GM23338 (cell line): ENCODE measurements at regions not wholly inside any gene's neighbourhood (a gene's known extent, or its start where the extent isn't known, plus 50 kb on each side); places are given as distances from the start of the nearest gene placed in this dataset.

Source experiments
- ATAC-seq: fragments of 200-7000 bp; cut with Tn5 transposase; 3 replicates; pipeline ENCODE4 v1.9.1; 2020
- DNase-seq: peaks from one replicate; pipeline ENCODE4 v3.0.0-alpha.2; 2015; ENCODE audit warnings: low spot score
- H2AFZ ChIP-seq: fragments of 200-600 bp; sonication (generic); 2 replicates; pipeline ENCODE4 v1.8.0; 2016; ENCODE audit warnings: antibody characterized with exemption, mild to moderate bottlenecking, moderate library complexity
- H3F3A ChIP-seq: fragments of 200-600 bp; sonication (generic); replicated peaks from 2 replicates; pipeline ENCODE4 v1.8.0; 2017; ENCODE audit warnings: antibody characterized with exemption, mixed run types, low read depth
- H3K27ac ChIP-seq: fragments of 200-600 bp; sonication (generic); 2 replicates; pipeline ENCODE4 v1.6.1; 2016; ENCODE audit warnings: low read depth
- H3K27me3 ChIP-seq: fragments of 200-600 bp; sonication (generic); 2 replicates; pipeline ENCODE4 v1.8.0; 2016; ENCODE audit warnings: mild to moderate bottlenecking, mixed run types, moderate library complexity; ENCODE audit not compliant: insufficient read depth
- H3K36me3 ChIP-seq: fragments of 200-600 bp; sonication (generic); 2 replicates; pipeline ENCODE4 v1.8.0; 2016; ENCODE audit warnings: mild to moderate bottlenecking; ENCODE audit not compliant: insufficient read depth
- H3K4me1 ChIP-seq: fragments of 200-600 bp; sonication (generic); 2 replicates; pipeline ENCODE4 v1.8.0; 2016; ENCODE audit warnings: mild to moderate bottlenecking, moderate library complexity; ENCODE audit not compliant: insufficient read depth
- H3K4me2 ChIP-seq: fragments of 200-600 bp; sonication (generic); 2 replicates; pipeline ENCODE4 v1.7.1; 2017; ENCODE audit warnings: mixed run types
- H3K4me3 ChIP-seq: fragments of 200-600 bp; sonication (generic); 2 replicates; pipeline ENCODE4 v1.6.1; 2016; ENCODE audit warnings: mixed run types
- H3K79me2 ChIP-seq: fragments of 200-600 bp; sonication (generic); replicated peaks from 2 replicates; pipeline ENCODE4 v1.8.0; 2017; ENCODE audit warnings: mild to moderate bottlenecking; ENCODE audit not compliant: insufficient read depth
- H3K9me2 ChIP-seq: fragments of 200-600 bp; sonication (generic); 2 replicates; pipeline ENCODE4 v1.8.0; 2017; ENCODE audit not compliant: insufficient read depth
- H4K20me1 ChIP-seq: fragments of 200-600 bp; sonication (generic); replicated peaks from 2 replicates; pipeline ENCODE4 v1.8.0; 2017; ENCODE audit warnings: mild to moderate bottlenecking; ENCODE audit not compliant: insufficient read depth
- H3K27ac Mint-ChIP-seq: 2 replicates; pipeline ENCODE4 v1.8.0; 2020; ENCODE audit warnings: inconsistent platforms, mild to moderate bottlenecking, moderate library complexity, mixed read lengths
- H3K27me3 Mint-ChIP-seq: 3 replicates; pipeline ENCODE4 v1.8.0; 2022; ENCODE audit warnings: low read depth, mild to moderate bottlenecking, moderate library complexity, mixed read lengths, inconsistent platforms; ENCODE audit not compliant: insufficient read depth, poor library complexity
- H3K36me3 Mint-ChIP-seq: 3 replicates; pipeline ENCODE4 v1.8.0; 2021; ENCODE audit warnings: low read depth, mild to moderate bottlenecking, inconsistent platforms, moderate library complexity, mixed read lengths
- H3K4me1 Mint-ChIP-seq: 3 replicates; pipeline ENCODE4 v1.8.0; 2020; ENCODE audit warnings: mild to moderate bottlenecking, inconsistent platforms, mixed read lengths
- H3K4me3 Mint-ChIP-seq: 3 replicates; pipeline ENCODE4 v1.8.0; 2021; ENCODE audit warnings: moderate library complexity, mild to moderate bottlenecking, inconsistent platforms, mixed read lengths
- H3K9me3 Mint-ChIP-seq: 3 replicates; pipeline ENCODE4 v1.8.0; 2020; ENCODE audit warnings: moderate library complexity, mild to moderate bottlenecking, inconsistent platforms, mixed read lengths
- CREB1 ChIP-seq: fragments of 250-450 bp; sonication (Bioruptor Pico); IDR thresholded peaks from 2 replicates; pipeline ENCODE4 v1.5.0; 2020; ENCODE audit warnings: low read depth, mild to moderate bottlenecking, moderate library complexity
- EZH2phosphoT487 ChIP-seq: fragments of 200-600 bp; sonication (generic); IDR thresholded peaks from one replicate; pipeline ENCODE4 v1.8.1; 2018; ENCODE audit warnings: antibody characterized with exemption; ENCODE audit not compliant: unreplicated experiment
- ZNF114 ChIP-seq: fragments of 250-450 bp; sonication (Bioruptor Pico); IDR thresholded peaks from 2 replicates; pipeline ENCODE4 v1.5.0; 2020; ENCODE audit warnings: mild to moderate bottlenecking, moderate library complexity
- ZNF331 ChIP-seq: fragments of 250-450 bp; sonication (Bioruptor Pico); IDR thresholded peaks from 2 replicates; pipeline ENCODE4 v1.5.0; 2020; ENCODE audit warnings: low read depth, mild to moderate bottlenecking, moderate library complexity
- TF ChIP-seq, protein P1 (sequence below): fragments of 250-450 bp; sonication (Bioruptor Pico); IDR thresholded peaks from 2 replicates; pipeline ENCODE4 v1.5.0; 2020; ENCODE audit warnings: mild to moderate bottlenecking, moderate library complexity
- TF ChIP-seq, protein P2 (sequence below): IDR thresholded peaks from one replicate; pipeline ENCODE4 v1.6.1; 2018; ENCODE audit warnings: antibody characterized with exemption; ENCODE audit not compliant: unreplicated experiment

DNA sequence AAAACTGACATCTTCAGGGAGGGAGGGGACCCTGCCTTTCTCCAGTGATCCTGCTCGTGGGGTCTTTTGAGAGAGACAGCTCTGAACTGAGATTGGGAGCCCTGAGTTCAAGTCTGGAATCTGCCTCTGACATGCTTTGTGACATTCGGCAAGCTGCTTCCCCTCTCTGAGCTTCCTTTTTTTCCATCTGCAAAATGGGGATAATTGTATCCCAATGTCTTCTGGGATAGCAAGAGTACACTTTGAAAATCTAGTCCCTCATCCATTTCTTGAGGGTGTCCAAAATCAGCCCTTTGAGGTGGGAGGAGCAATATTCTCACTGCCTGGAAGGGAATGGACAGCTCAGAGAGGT, 186.3 kb downstream of the RGS3 start (continued):
- TF ChIP-seq, protein P1, sequence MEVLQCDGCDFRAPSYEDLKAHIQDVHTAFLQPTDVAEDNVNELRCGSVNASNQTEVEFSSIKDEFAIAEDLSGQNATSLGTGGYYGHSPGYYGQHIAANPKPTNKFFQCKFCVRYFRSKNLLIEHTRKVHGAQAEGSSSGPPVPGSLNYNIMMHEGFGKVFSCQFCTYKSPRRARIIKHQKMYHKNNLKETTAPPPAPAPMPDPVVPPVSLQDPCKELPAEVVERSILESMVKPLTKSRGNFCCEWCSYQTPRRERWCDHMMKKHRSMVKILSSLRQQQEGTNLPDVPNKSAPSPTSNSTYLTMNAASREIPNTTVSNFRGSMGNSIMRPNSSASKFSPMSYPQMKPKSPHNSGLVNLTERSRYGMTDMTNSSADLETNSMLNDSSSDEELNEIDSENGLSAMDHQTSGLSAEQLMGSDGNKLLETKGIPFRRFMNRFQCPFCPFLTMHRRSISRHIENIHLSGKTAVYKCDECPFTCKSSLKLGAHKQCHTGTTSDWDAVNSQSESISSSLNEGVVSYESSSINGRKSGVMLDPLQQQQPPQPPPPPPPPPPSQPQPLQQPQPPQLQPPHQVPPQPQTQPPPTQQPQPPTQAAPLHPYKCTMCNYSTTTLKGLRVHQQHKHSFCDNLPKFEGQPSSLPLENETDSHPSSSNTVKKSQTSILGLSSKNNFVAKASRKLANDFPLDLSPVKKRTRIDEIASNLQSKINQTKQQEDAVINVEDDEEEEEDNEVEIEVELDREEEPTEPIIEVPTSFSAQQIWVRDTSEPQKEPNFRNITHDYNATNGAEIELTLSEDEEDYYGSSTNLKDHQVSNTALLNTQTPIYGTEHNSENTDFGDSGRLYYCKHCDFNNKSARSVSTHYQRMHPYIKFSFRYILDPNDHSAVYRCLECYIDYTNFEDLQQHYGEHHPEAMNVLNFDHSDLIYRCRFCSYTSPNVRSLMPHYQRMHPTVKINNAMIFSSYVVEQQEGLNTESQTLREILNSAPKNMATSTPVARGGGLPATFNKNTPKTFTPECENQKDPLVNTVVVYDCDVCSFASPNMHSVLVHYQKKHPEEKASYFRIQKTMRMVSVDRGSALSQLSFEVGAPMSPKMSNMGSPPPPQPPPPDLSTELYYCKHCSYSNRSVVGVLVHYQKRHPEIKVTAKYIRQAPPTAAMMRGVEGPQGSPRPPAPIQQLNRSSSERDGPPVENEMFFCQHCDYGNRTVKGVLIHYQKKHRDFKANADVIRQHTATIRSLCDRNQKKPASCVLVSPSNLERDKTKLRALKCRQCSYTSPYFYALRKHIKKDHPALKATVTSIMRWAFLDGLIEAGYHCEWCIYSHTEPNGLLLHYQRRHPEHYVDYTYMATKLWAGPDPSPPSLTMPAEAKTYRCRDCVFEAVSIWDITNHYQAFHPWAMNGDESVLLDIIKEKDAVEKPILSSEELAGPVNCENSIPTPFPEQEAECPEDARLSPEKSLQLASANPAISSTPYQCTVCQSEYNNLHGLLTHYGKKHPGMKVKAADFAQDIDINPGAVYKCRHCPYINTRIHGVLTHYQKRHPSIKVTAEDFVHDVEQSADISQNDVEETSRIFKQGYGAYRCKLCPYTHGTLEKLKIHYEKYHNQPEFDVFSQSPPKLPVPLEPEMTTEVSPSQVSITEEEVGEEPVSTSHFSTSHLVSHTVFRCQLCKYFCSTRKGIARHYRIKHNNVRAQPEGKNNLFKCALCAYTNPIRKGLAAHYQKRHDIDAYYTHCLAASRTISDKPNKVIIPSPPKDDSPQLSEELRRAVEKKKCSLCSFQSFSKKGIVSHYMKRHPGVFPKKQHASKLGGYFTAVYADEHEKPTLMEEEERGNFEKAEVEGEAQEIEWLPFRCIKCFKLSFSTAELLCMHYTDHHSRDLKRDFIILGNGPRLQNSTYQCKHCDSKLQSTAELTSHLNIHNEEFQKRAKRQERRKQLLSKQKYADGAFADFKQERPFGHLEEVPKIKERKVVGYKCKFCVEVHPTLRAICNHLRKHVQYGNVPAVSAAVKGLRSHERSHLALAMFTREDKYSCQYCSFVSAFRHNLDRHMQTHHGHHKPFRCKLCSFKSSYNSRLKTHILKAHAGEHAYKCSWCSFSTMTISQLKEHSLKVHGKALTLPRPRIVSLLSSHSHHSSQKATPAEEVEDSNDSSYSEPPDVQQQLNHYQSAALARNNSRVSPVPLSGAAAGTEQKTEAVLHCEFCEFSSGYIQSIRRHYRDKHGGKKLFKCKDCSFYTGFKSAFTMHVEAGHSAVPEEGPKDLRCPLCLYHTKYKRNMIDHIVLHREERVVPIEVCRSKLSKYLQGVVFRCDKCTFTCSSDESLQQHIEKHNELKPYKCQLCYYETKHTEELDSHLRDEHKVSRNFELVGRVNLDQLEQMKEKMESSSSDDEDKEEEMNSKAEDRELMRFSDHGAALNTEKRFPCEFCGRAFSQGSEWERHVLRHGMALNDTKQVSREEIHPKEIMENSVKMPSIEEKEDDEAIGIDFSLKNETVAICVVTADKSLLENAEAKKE (CRISPR knock-in tag): no peak
- TF ChIP-seq, protein P2, sequence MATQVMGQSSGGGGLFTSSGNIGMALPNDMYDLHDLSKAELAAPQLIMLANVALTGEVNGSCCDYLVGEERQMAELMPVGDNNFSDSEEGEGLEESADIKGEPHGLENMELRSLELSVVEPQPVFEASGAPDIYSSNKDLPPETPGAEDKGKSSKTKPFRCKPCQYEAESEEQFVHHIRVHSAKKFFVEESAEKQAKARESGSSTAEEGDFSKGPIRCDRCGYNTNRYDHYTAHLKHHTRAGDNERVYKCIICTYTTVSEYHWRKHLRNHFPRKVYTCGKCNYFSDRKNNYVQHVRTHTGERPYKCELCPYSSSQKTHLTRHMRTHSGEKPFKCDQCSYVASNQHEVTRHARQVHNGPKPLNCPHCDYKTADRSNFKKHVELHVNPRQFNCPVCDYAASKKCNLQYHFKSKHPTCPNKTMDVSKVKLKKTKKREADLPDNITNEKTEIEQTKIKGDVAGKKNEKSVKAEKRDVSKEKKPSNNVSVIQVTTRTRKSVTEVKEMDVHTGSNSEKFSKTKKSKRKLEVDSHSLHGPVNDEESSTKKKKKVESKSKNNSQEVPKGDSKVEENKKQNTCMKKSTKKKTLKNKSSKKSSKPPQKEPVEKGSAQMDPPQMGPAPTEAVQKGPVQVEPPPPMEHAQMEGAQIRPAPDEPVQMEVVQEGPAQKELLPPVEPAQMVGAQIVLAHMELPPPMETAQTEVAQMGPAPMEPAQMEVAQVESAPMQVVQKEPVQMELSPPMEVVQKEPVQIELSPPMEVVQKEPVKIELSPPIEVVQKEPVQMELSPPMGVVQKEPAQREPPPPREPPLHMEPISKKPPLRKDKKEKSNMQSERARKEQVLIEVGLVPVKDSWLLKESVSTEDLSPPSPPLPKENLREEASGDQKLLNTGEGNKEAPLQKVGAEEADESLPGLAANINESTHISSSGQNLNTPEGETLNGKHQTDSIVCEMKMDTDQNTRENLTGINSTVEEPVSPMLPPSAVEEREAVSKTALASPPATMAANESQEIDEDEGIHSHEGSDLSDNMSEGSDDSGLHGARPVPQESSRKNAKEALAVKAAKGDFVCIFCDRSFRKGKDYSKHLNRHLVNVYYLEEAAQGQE: no peak
- no peak for TF ChIP-seq ZNF114

- Histone ChIP-seq H3K27ac (no peak overlapping the region), H3K9me2 (no peaks in the 10 kb centered on the region), H4K20me1 (no peaks in the 10 kb centered on the region), H3K79me2 (no peaks in the 10 kb centered on the region), H3F3A (no peaks in the 10 kb centered on the region), H3K4me3 (no peak overlapping the region), H3K4me2 (peak overlapping the region; percentile 64; the same call in 1 of the 2 replicates), H3K4me1 (peaks cover 14% of the 10 kb centered on the region), H2AFZ (peak overlapping the region; percentile 95), H3K27me3 (peaks cover 44% of the 10 kb centered on the region), H3K36me3 (no peaks in the 10 kb centered on the region)
- H3K4me3 Mint-ChIP-seq: peak overlapping the region; percentile 39
- ATAC-seq (peak; percentile 58), DNase-seq (peak; percentile 59)
- peaks cover 52% of the 10 kb centered on the region for H3K27me3 Mint-ChIP-seq
- H3K4me1 Mint-ChIP-seq: peaks cover 23% of the 10 kb centered on the region
- H3K36me3 Mint-ChIP-seq: no peaks in the 10 kb centered on the region; the same call in 2 of the 3 replicates
- no peak overlapping the region for H3K27ac Mint-ChIP-seq
- TF ChIP-seq ZNF114 (no peak), ZNF331 (CRISPR knock-in tag) (no peak), EZH2phosphoT487 (no peak), CREB1 (no peak)
- no peaks in the 10 kb centered on the region for H3K9me3 Mint-ChIP-seq
These were observed 186.9 kb downstream of the RGS3 start for GRCh38 chr9:113650207-113651131.
